Uterus (tissue), 3 donors: ENCODE measurements at regions not wholly inside any gene's neighbourhood (a gene's known extent, or its start where the extent isn't known, plus 50 kb on each side); places are given as distances from the start of the nearest gene placed in this dataset.

Experiments
- DNase-seq, 2 donors: peaks; one replicate each; pipeline ENCODE4 v3.0.0-alpha.2; 2019 to 2020
- H3K27ac ChIP-seq, 2 donors: fragments of 200-600 bp; sonication (generic); 1 replicate in 1 of 2; 2 replicates in 1 of 2; pipeline ENCODE4 v1.5.1; 2016 to 2018
- H3K27me3 ChIP-seq, 2 donors: fragments of 200-600 bp; sonication (generic); one replicate each; pipeline ENCODE4 v1.5.1; 2018 to 2019; ENCODE audit warnings: control low read depth in 1 of 2
- H3K36me3 ChIP-seq, 2 donors: fragments of 200-600 bp; sonication (generic); one replicate each; pipeline ENCODE4 v1.5.1; 2019; ENCODE audit warnings: control low read depth in 1 of 2
- H3K4me1 ChIP-seq, 2 donors: fragments of 200-600 bp; sonication (generic); one replicate each; pipeline ENCODE4 v1.5.1; 2018 to 2019; ENCODE audit warnings: control low read depth in 1 of 2
- H3K4me3 ChIP-seq, 2 donors: fragments of 200-600 bp; sonication (generic); 1 replicate in 1 of 2; 2 replicates in 1 of 2; pipeline ENCODE4 v1.5.1; 2018 to 2019; ENCODE audit warnings: mild to moderate bottlenecking in 1 of 2
- H3K9me3 ChIP-seq, 2 donors: fragments of 200-600 bp; sonication (generic); one replicate each; pipeline ENCODE4 v1.5.1; 2019; ENCODE audit warnings: control low read depth in 1 of 2
- POLR2A ChIP-seq, 2 donors: fragments of 450-650 bp; IDR thresholded peaks; one replicate each; pipeline ENCODE4 v1.6.1; 2016; ENCODE audit warnings: antibody characterized with exemption in 2 of 2, mild to moderate bottlenecking in 1 of 2, moderate library complexity in 1 of 2
- intact Hi-C: fragments of 100-400 bp; cut with DNase I; formaldehyde crosslinking; loops from one replicate; pipeline ENCODE4 v1.15.1; 2023; ENCODE audit warnings: low total_unique reads
- TF ChIP-seq, protein P1 (sequence below), 4 experiments: fragments of 200-600 bp in 2 of 4; fragments of 450-650 bp in 2 of 4; sonication (generic) in 2 of 4; IDR thresholded peaks; one replicate each; pipeline ENCODE4 v1.5.1; 2016 to 2019; ENCODE audit warnings: antibody characterized with exemption in 4 of 4, mild to moderate bottlenecking in 2 of 4, moderate library complexity in 1 of 4
- donor health status: DM: yes; HTN: yes; CAD: no.

DNA sequence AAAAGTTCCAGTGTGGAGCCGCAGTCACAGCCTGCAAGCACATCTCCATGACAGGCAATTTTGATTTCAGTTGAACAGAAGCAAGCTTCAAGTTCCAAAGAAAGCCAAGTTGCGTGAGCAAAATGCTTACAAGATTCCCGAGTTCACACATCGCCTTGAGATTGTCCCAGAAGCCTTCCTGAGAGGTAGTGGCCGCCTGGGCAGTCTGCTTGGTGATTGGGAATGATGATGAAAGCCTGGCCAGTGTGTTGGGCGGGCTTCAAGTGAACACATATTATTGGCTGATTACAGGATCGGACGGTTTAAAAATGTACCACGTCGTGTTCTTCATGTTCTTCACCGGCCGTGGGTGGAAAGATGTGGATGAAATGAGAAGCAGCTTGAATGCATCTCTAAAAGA, 185.5 kb downstream of the FOXL1 start:
- Histone ChIP-seq H3K27me3 (peaks cover 0 to 15% of the 10 kb centered on the region in 2 donors), H3K4me3 (no peak overlapping the region), H3K9me3 (no peaks in the 10 kb centered on the region), H3K27ac (no peak overlapping the region), H3K4me1 (no peaks in the 10 kb centered on the region), H3K36me3 (no peaks in the 10 kb centered on the region)
- intact Hi-C loops, result no loop called here
- no peak for TF ChIP-seq POLR2A (IDR thresholded peaks at IDR 0.05)
- TF ChIP-seq, protein P1, sequence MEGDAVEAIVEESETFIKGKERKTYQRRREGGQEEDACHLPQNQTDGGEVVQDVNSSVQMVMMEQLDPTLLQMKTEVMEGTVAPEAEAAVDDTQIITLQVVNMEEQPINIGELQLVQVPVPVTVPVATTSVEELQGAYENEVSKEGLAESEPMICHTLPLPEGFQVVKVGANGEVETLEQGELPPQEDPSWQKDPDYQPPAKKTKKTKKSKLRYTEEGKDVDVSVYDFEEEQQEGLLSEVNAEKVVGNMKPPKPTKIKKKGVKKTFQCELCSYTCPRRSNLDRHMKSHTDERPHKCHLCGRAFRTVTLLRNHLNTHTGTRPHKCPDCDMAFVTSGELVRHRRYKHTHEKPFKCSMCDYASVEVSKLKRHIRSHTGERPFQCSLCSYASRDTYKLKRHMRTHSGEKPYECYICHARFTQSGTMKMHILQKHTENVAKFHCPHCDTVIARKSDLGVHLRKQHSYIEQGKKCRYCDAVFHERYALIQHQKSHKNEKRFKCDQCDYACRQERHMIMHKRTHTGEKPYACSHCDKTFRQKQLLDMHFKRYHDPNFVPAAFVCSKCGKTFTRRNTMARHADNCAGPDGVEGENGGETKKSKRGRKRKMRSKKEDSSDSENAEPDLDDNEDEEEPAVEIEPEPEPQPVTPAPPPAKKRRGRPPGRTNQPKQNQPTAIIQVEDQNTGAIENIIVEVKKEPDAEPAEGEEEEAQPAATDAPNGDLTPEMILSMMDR (IDR thresholded peaks at IDR 0.05), result no peak
- no peak for DNase-seq

DNA sequence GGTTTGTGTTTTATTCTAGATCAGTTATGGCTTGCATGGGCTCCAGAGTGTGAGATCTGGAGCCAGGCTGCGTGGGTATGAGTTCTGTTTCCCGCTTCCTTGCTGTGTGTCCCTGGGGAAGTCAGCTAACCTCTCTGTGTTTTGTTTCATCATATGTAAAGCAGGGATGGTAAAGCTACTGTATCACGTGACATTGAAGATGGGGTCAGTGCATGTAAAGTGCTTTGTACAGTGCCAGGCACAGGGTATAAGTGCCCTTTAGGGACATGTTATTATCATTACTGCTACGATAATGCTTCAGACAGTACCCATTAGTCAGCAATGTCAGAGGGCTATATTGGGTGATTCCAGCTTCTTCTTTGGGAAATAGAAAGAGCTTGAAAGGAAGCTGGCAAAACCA, 186.2 kb downstream of the FOXL1 start:
- TF ChIP-seq POLR2A (IDR thresholded peaks at IDR 0.05), result no peak
- TF ChIP-seq, protein P1 (IDR thresholded peaks at IDR 0.05), result no peak
- intact Hi-C loops, result no loop called here
- H3K27me3 ChIP-seq, result peaks cover 0 to 13% of the 10 kb centered on the region in 2 donors
- no peak overlapping the region for H3K4me3 ChIP-seq
- no peaks in the 10 kb centered on the region for H3K36me3 ChIP-seq
- H3K27ac ChIP-seq, result no peak overlapping the region
- DNase-seq, result no peak
- no peaks in the 10 kb centered on the region for H3K4me1 ChIP-seq
- H3K9me3 ChIP-seq, result no peaks in the 10 kb centered on the region

DNA sequence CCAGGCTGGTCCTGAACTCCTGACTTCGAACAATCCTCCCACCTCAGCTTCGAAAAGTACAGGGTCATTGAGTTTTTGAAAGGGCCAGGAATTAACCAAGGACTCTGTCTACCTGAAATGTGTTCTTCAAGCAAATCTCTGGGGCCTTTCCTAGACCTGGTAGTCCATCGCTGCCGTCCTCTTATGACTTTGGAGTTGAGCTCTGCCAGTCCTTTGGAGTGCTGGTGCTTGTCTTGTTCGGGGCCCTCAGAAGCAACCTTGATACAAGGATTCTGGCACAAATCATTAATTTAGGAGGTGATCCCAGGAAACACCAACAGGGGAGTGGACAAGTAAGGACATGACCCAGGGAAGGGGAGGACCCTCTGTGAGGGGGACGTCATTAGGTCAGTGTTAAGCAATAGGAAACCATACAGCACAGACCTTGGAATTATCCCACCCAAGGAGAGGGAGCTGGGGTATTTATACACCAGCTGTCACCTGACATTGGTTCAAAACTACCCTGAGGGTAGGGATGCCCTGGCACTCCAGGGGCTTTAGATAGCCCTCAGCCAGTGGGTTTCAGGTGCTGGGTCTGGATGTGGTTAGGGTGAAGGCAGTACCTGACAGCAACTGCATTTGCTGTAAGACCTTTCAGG, 187.2 kb downstream of the FOXL1 start:
- Histone ChIP-seq H3K36me3 (no peaks in the 10 kb centered on the region), H3K27me3 (peaks cover 0 to 10% of the 10 kb centered on the region in 2 donors), H3K4me1 (no peaks in the 10 kb centered on the region), H3K4me3 (no peak overlapping the region), H3K9me3 (no peaks in the 10 kb centered on the region), H3K27ac (no peak overlapping the region)
- TF ChIP-seq POLR2A (IDR thresholded peaks at IDR 0.05), result no peak
- TF ChIP-seq, protein P1 (IDR thresholded peaks at IDR 0.05), result no peak
- DNase-seq, result no peak
- intact Hi-C loops, result no loop called here

DNA sequence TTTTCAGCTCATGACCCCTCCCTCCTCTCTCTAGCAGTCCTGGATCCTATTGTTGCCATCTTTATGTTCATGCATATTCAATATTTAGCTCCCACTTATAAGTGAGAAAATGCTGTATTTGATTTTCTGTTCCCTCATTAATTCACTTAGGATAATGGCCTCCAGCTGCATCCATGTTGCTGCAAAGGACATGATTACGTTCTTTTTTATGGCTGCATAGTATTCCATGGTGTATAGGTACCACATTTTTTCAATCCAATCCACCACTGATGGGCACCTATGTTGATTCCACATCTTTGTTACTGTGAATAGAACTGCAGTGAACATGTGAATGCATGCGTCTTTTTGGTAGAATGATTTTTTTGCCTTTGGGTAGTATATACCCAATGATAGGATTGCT, 188.4 kb downstream of the FOXL1 start:
- H3K36me3 ChIP-seq, result no peaks in the 10 kb centered on the region

DNA sequence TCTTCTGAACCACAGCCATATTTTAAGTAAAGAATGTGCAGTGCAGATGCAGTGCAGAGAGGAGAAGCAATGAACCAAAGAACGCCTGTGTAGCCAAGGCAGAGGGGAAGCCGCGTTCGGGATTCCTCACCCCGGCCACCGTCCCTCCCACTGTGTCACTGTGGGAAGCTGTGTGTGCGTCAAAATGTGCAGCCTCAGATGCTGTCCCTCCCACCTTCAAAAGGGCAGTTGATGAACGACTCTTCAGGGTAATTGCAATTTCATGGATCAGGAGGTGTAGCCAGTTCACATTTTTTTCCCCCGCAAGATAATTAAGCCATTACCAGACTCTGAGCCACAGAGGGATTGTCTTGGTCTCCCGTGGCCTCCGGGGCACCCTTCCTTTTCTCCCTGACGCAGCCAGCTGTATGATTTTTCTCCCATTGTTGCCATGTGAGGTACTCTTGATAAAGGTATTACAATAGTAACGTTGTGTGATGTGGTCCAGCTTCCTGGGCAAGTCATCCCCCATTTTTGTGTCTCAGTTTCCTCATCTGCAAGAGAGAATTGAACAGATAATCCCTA, 190.0 kb downstream of the FOXL1 start:
- intact Hi-C loops, result no loop called here
- no peak for TF ChIP-seq POLR2A (IDR thresholded peaks at IDR 0.05)
- TF ChIP-seq, protein P1 (IDR thresholded peaks at IDR 0.05), result no peak
- Histone ChIP-seq H3K4me3 (no peak overlapping the region), H3K27me3 (peaks cover 0 to 3% of the 10 kb centered on the region in 2 donors), H3K9me3 (no peaks in the 10 kb centered on the region), H3K27ac (no peak overlapping the region), H3K4me1 (no peaks in the 10 kb centered on the region), H3K36me3 (no peaks in the 10 kb centered on the region)
- no peak for DNase-seq

More for the DNA sequence above, 188.4 kb downstream of the FOXL1 start:
- no peaks in the 10 kb centered on the region for H3K9me3 ChIP-seq
- no peak overlapping the region for H3K4me3 ChIP-seq
- no peaks in the 10 kb centered on the region for H3K4me1 ChIP-seq
- no peak for DNase-seq
- intact Hi-C loops, result no loop called here
- no peak for TF ChIP-seq POLR2A (IDR thresholded peaks at IDR 0.05)
- TF ChIP-seq, protein P1 (IDR thresholded peaks at IDR 0.05), result no peak
- H3K27me3 ChIP-seq, result peaks cover 0 to 3% of the 10 kb centered on the region in 2 donors
- no peak overlapping the region for H3K27ac ChIP-seq
